ENCODE measurements at regions not wholly inside any gene's neighbourhood (a gene's known extent, or its start where the extent isn't known, plus 50 kb on each side); places are given as distances from the start of the nearest gene placed in this dataset.

- no peak for TF ChIP-seq KDM5A (IDR thresholded peaks at IDR 0.05; ENCODE audit: low read length)
- TF ChIP-seq CTCF (IDR thresholded peaks at IDR 0.05; ENCODE audit: control extremely low read depth in 1 of 3, insufficient read depth in 1 of 3, low read depth in 1 of 3, low read length in 3 of 3), result no peak
- no peak for TF ChIP-seq YY1 (IDR thresholded peaks at IDR 0.05; ENCODE audit: low read depth, low read length)
- TF ChIP-seq EZH2 (IDR thresholded peaks at IDR 0.05; ENCODE audit: low read depth, low read length, severe bottlenecking), result no peak
- no peak for TF ChIP-seq SIN3A (conservative IDR thresholded peaks at IDR 0.05 in 1 of 2, IDR thresholded peaks at IDR 0.05 in 1 of 2; ENCODE audit: low read depth in 1 of 2, low read length in 2 of 2)
- no peak for TF ChIP-seq EP300 (IDR thresholded peaks at IDR 0.05; ENCODE audit: borderline replicate concordance in 1 of 2, low read depth in 2 of 2, low read length in 2 of 2)
- no peak for TF ChIP-seq HDAC6 (IDR thresholded peaks at IDR 0.05; ENCODE audit: low read depth, low read length)
- TF ChIP-seq JUND (IDR thresholded peaks at IDR 0.05; ENCODE audit: low read length), result no peak
- no peak for TF ChIP-seq RNF2 (IDR thresholded peaks at IDR 0.05; ENCODE audit: borderline replicate concordance, low read depth, low read length, missing control alignments, poor library complexity, severe bottlenecking)
- no peak for TF ChIP-seq CREB1 (IDR thresholded peaks at IDR 0.05)
- no peak for TF ChIP-seq RAD21 (IDR thresholded peaks at IDR 0.05 in 1 of 2, conservative IDR thresholded peaks at IDR 0.05 in 1 of 2; ENCODE audit: low read depth in 2 of 2, low read length in 2 of 2)
- TF ChIP-seq SP4 (IDR thresholded peaks at IDR 0.05; ENCODE audit: low read length), result no peak
Measured at GRCh38 chr1:80424249-80424648, 1376.5 kb upstream of the ADGRL2 start.

All from H1 (cell line).